Raji (cell line): ENCODE measurements at regions not wholly inside any gene's neighbourhood (a gene's known extent, or its start where the extent isn't known, plus 50 kb on each side); places are given as distances from the start of the nearest gene placed in this dataset.

Experiments used
- POLR2A ChIP-seq: IDR thresholded peaks from 2 replicates; pipeline ENCODE4 v1.6.1; 2011; ENCODE audit warnings: low read depth, low read length, control low read depth; ENCODE audit not compliant: insufficient read depth

DNA sequence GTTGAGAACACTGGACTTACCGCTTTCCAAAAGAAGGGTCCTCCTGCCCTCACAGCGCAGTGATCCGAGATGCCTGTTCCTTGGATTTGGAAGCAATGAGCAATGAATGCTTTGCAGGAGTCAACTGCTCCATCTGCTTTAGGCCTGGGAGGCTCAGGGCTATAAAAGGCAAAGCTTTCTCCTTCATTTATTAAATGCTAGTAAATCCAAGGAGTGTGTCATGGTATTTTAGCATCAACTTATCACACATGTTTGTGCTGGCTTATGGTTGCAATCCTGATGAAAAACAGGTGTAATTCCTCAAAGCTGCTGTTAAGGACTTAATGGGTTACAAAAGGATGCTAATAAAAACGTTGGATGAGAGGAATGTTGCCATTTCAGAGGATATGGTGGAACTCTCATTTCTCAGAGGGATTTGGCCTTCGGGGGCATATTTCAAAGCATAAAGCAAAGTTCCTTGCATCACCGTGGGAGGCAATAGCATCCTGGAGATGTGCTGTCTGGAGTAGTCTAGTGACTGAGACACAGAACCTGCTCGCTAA lies 158.5 kb upstream of the TPM1 start:
- no peak for TF ChIP-seq POLR2A

DNA sequence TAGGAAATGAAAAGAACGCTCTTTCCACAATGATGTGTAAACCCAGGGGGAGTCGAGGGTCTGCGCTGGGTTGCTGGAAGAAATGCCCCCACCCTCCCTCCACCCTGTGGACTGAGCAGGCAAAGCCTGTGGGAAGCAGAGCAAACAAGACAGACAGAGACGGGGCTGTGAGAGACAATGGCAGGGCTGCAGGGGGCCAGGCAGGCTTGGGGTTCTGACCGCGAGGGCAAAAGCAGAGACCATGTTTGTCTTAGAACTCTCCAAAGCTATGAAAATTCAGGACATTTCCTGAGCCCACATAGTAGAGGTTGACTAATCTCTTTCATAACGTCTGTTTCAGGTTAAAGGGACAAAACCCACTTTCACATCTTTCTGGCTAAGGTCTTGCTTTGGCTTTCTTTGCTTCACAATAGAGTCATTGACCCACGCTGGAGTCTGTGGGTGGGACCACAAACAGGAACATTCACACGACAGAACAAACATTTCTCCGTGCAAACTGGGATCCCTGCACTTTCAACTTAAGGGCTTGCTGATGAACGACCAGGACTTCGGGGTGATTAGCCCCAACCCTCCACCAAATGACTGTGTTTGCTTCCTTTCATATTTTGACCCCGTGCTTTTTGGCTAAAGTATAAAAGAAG lies 156.0 kb upstream of the TPM1 start:
- no peak for TF ChIP-seq POLR2A

DNA sequence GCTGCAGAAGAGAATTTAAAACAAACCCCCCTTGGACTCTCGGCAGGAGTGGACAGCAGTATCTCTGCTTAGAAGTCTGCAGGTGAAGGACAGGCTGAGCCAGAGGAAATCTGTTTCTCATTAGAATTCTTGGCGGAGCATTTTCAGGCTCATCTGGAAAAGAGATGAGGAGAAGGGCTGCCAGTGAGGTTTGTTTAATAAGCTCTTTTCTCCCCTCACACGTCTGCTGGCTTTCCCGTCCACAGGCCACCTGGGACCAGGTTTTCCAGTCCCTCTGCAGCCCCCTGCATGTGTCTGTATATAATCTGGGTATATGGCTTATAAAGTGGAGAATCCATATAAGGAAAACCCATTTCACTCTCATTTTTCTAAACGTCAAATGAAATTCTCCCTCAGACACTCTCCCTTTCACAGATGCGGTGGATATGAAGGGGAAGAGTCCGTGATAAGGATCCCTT lies 155.4 kb upstream of the TPM1 start:
- TF ChIP-seq POLR2A: no peak

DNA sequence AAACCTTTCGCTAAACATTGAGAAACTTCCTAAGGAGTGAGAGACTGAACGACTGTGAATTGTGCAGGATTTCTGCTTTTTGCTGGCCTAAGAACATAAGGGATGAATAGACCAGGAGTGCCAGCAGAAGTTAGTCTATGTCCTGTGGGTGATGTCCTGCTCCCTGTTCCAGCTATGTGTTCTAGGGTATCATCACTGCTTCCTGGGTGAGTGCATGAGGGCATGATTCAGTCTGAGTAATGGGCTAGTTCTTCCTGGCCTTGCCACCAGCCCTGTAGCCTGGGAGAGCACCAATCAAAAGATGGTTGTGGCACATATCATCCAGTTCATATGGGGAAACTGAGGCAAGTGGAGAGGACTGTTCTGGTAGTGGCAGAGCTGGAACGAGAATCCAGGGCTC lies 153.9 kb upstream of the TPM1 start:
- TF ChIP-seq POLR2A: no peak

DNA sequence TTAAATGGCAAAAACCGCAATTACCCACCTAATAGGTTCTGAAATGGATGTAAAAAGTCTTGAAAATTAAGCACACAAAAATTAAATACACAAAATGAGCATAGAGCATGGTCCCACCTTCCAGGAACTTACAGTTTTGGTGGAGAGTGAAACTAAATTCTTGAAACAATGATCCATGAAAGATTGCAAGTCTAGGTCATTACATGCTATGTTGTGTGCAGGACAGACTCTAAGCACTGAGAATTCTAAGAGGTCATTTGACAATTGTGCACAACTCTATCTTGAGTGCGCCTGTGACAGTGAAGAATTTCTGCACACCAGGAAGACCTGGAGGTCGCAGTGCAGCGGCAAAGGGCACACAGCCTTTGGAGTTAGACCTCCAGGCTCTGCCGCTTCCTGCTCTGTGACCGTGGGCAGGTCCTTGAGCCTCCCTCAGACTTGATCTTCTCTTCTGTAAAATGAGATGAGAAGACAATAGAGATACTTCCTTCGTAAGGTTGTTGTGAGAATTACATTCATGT lies 153.3 kb upstream of the TPM1 start:
- TF ChIP-seq POLR2A: no peak

DNA sequence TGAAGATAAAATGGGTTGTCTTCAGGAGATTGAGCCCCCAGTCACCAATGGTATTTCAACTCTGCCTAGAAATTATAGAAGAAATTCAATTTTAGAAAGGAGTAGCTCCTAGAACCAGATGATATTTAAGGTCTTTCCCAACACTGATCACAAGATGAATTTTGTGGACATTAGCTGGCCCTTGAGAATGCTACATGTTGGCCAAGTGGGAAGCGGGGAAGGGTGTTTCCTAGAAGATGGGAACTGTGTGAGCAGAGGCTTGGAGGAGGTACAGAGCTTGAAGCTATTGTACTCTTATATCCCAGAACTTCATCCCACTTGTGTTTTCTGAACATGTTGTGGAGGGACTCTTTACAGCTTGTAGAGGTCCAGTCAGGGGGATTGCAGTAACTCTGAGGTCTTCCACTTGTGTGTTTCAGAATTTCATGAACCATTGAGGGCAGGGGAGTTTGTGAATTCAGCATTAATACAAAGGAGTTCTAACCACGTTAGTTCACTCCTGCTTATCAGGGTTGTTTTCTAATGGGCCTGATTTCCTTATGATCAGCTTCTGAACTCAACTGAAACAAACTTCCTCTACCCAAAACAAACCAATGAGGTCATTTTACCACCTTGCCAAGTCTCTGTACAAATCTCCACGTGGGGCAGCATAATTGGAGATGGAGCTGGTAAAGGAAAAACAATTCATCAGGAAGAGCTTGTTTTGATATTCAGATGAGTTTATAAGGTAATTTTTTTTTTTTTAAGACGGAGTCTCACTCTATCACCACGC lies 152.6 kb upstream of the TPM1 start:
- TF ChIP-seq POLR2A: no peak

DNA sequence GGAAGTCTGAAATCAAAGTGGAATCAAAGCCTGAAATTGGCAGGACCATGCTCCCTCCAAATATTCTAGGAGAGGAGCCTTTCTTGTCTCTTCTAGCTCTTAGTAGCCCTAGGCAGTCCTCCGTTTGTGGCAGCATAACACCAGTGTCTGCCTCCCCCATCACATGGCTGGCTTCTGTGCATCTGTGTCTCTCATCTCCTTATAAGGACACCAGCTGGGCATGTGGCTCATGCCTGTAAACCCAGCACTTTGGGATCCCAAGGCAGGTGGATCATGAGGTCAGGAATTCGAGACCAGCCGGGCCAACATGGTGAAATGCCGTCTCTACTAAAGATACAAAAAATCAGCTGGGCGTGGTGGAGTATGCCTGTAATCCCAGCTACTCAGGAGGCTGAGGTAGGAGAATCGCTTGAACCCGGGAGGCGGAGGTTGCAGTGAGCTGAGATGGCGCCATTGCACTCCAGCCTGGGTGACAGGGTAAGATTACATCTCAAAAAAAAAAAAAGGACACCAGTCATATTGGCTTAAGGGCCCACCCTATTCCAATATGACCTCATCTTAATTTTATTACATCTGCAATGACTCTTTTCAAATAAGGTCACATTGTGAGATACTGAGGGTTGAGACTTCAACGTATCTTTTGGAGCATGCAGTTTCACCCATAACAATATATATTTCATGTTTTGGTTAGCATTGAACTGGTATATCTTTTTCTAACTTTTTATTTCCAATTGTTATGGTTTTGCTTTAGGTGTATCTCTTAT lies 148.0 kb upstream of the TPM1 start:
- TF ChIP-seq POLR2A: no peak

DNA sequence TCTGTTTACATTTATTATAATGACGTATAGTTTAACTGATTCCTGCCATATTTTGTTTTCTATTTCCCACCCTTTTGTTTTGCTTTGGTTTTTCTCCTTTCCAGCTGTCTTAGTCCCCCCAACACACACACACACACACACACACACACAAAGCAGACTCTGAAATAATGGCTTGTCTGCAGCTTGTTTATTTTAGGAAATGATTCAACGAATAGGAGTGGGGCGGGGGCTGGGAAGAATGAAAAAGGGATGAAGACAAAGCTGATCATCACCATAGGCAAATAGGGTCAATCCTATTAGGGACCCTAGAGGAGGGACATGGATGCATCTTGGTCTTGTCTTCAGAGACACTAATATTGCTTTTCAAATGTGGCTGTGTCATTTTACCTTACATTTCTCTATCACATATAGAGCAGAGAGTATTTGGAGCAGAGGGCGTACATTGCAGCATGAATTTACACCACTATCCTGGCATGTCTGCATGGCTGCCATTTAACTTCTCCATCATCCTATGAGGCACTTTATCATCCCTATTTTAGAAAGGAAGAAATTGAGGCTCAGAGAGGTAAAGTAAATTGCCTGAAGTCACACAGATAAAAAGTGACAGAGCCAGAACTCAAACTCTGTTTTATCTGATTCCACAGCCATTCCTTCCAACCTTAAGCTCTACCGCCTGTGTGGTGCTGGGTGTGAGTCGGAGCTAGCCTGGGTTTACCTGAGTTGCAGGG lies 147.2 kb upstream of the TPM1 start:
- no peak for TF ChIP-seq POLR2A

DNA sequence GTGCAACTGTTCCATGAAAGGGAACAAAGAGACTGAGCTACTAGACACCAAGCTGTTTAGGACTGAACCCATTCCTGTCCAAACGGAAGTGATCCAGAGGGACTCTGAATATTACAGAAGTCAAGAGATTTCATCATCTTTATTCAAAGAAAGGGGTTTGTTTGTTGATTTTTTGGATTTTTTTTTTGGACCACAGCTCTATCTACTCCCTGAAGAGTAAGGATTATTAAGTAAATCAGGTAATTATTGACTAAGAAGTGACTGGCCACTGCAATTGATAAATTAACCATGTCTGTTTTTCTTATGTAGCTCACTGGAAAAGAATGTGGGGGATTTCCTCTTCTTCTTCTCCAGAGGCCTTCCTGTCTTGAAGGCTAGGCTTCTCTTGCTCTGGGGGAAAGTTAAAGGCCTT lies 146.6 kb upstream of the TPM1 start:
- TF ChIP-seq POLR2A: no peak

DNA sequence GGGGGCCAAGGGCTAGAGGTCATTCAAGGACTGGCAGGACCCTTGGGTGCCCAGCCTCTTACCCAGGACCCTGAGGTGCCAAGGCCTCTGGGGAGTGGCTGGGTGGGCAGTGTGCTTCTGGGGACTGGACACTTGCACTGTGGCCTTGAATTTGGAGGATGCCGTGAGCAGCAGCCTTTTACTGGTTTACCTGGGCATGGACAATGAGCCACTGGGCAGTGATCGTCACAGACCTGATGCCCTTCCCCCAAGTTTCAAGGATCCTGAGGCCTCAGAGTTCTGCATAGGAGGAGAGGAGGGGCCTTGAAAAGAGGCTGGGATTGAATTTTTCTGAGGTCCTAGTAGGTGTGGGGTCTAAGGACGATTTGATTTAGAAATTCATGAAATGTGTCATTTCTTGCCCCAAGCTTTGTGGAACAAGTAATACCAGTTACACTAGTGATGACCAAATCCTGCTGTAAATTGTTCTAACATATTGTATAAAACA lies 146.1 kb upstream of the TPM1 start:
- no peak for TF ChIP-seq POLR2A

DNA sequence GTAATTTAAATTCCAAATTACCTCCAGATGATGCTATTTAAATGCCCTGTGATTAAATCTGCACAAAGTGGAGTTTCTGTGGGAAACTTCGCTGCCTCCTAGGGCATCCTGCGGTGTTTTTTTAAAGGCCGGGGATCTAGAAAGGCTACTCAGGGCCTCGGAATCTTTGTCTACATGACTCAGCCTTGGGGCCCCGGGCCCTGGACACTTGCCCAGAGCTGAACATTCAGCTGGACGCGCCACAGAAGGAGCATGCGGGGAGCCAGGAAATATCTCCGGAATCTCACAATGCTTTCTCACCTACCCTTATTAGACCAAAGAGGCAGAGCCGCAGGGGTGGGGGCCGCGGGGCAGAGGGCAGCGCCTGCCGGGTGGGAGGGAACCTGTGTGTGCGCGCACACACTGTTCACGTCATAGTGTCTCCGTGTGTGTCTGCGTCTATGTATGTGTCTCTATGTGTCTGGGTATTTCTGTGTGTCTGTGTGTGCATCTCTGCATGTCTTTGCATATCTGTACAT lies 145.5 kb upstream of the TPM1 start:
- no peak for TF ChIP-seq POLR2A

DNA sequence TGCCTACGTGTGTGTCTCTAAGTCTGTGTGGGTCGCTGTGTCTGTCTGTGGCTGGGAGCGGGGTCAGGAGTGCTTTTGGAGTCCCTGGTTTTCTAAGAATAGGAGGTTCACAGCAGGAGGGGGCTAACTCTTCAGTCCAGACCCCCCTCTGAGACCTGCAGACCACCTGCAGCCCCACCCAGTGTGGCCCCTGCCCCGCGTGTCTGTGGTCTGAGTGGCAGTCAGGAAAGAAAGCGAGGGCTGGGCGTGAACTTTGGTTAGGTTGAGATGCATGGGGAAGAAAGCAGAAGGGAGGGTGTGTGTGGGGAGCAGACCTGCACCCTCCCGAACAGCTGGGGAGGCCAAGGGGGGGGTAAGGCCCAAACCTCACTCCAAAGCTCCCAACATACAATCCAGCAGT lies 144.9 kb upstream of the TPM1 start:
- TF ChIP-seq POLR2A: no peak

DNA sequence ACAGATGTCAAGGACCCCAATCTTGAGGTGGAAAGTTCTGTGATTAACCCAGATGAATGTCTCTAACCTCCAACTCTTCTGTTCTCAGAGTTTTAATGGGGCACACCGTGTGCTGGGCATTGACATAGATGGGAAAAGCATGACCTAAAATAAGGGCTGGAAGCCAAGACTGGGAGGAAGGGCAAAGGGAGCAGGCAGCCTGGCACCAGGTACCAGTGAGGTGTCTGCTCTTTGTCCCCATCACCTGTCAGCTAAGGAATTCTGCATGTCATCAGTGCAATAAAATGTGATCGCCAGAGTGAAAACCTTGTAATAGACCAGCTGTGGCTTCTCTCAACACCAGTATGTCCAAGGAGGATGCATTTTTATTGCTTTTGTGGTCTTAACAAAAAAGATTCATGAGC lies 143.5 kb upstream of the TPM1 start:
- TF ChIP-seq POLR2A: no peak

DNA sequence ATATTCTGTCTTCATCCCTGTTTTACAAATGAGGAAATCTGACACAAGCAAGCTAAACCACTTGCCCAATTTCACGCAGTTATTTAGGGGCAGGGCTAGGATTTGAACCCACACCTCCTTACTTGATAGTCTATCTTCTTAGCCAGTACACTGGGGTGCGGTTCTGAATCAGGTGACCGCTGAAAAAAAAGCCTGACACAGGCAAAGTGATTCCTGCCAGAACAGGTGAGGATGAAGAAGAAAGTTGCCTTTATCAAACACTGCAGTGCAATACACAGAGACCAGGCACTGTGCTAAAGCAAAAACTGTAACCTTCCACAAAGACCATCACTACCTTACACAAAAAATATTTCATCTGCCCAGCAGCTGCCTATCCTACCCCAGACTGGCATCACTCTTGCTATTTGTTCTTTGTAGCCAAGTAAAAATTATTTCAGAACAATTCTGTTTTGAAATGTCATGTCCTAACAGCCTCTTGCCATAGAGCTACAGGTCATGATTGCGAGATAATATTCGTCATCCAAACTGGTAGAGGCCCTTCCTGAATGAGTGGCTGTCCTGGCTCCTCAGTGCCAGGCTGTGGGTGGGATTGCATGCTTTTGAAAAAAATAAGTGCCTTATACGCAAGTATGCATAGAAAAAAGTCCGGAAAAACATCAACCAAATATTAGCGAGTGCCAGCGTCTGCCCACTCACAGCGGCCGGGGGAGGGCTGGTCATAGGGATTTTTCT lies 142.3 kb upstream of the TPM1 start:
- no peak for TF ChIP-seq POLR2A
